Tibial nerve (tissue), 3 donors: ENCODE measurements at regions not wholly inside any gene's neighbourhood (a gene's known extent, or its start where the extent isn't known, plus 50 kb on each side); places are given as distances from the start of the nearest gene placed in this dataset.

ENCODE experiments used
- CTCF ChIP-seq, 5 experiments: fragments of 200-600 bp in 3 of 5; fragments of 450-650 bp in 2 of 5; sonication (generic) in 3 of 5; IDR thresholded peaks; one replicate each; pipeline ENCODE4 v1.5.1; 2016 to 2019; ENCODE audit warnings: antibody characterized with exemption in 5 of 5, mild to moderate bottlenecking in 3 of 5, moderate library complexity in 2 of 5
- POLR2A ChIP-seq, 2 donors: fragments of 450-650 bp; IDR thresholded peaks; one replicate each; pipeline ENCODE4 v1.6.1; 2017; ENCODE audit warnings: antibody characterized with exemption in 2 of 2, mild to moderate bottlenecking in 2 of 2, moderate library complexity in 2 of 2

GRCh38 chr6:165883851-165884640, 221.0 kb upstream of the PDE10A start:
- no peak for TF ChIP-seq CTCF (IDR thresholded peaks at IDR 0.05)
- no peak for TF ChIP-seq POLR2A (IDR thresholded peaks at IDR 0.05)
